GM12864 (cell line): ENCODE measurements at regions not wholly inside any gene's neighbourhood (a gene's known extent, or its start where the extent isn't known, plus 50 kb on each side); places are given as distances from the start of the nearest gene placed in this dataset.

Experiments used
- DNase-seq: peaks from one replicate; pipeline ENCODE4 v3.0.0-alpha.2; 2011; ENCODE audit warnings: low read depth
- H3K4me3 ChIP-seq: 2 replicates; pipeline ENCODE4 v1.5.1; 2011; ENCODE audit warnings: mild to moderate bottlenecking, low read depth, low read length, control low read depth
- TF ChIP-seq, protein P1 (sequence below): IDR thresholded peaks from 2 replicates; pipeline ENCODE4 v1.5.1; 2011; ENCODE audit warnings: low read depth, mild to moderate bottlenecking, moderate library complexity, low read length, control low read depth, inconsistent platforms; ENCODE audit errors: missing control alignments

DNA sequence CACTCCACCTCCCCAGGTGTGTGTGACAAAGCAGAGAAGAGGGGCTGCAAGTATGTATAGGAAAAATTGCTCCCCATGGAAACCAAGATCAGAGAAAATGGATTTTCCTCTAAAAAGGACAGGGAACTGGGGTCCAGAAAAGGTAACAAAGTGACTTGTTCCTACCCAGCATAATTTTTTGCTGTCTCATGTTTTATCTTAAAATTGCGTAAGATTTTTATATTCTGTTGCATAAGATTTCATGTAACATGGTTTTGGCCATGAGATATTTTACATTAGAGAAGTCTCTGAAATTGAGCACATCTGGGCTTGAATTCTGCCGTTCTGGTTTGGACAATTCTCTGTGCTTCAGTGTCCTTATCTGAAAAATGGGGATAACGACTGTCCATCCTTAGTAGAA, 335.7 kb upstream of the RORA start:
- no peak overlapping the region for H3K4me3 ChIP-seq
- DNase-seq: no peak
- TF ChIP-seq, protein P1, sequence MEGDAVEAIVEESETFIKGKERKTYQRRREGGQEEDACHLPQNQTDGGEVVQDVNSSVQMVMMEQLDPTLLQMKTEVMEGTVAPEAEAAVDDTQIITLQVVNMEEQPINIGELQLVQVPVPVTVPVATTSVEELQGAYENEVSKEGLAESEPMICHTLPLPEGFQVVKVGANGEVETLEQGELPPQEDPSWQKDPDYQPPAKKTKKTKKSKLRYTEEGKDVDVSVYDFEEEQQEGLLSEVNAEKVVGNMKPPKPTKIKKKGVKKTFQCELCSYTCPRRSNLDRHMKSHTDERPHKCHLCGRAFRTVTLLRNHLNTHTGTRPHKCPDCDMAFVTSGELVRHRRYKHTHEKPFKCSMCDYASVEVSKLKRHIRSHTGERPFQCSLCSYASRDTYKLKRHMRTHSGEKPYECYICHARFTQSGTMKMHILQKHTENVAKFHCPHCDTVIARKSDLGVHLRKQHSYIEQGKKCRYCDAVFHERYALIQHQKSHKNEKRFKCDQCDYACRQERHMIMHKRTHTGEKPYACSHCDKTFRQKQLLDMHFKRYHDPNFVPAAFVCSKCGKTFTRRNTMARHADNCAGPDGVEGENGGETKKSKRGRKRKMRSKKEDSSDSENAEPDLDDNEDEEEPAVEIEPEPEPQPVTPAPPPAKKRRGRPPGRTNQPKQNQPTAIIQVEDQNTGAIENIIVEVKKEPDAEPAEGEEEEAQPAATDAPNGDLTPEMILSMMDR: no peak

DNA sequence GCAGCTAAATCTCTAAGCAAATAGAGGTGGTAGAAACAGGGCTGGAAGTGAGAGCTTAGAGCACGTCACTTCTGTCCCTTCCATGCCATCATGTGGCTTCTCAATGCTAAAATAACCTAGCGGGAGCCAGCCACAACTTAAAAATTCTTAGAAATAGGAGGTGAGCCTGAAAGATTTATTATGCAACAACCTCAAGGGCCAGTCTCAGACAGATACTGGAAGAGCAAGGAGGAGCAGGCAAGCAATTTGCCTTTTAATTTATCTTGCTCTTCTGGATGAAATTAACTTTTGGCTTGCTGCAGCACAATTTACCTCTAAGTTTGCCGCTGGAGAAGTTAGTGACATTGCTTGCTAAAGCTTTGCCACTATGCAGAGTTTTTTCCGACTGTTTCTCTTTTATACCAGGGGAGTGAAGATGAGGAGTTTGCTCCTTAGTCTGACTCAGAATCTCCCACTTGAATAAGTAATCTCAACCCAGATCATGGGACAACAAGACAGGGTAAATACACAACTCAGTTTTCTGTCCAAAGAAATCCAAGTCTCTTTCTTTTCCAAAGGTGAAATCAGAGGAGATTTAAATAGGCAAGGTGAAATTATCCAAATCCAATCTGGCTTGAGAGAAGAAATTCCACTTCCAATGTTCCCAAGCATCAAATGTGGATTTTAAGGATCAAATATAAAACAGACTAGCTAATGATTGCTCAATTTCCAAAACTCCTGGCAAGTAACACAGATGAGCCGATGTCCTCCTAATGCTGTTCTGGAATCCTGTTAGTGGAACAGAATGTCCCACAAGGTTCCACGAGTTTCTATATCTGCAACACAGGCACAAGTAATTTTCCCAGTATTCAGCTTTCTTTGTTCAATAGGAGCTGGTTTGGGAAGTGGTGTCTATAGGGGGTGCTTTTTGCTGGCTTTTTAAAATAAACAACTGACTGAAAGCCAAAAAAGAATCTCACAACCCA, 329.4 kb upstream of the RORA start:
- no peak for DNase-seq
- no peak overlapping the region for H3K4me3 ChIP-seq
- TF ChIP-seq, protein P1: no peak

DNA sequence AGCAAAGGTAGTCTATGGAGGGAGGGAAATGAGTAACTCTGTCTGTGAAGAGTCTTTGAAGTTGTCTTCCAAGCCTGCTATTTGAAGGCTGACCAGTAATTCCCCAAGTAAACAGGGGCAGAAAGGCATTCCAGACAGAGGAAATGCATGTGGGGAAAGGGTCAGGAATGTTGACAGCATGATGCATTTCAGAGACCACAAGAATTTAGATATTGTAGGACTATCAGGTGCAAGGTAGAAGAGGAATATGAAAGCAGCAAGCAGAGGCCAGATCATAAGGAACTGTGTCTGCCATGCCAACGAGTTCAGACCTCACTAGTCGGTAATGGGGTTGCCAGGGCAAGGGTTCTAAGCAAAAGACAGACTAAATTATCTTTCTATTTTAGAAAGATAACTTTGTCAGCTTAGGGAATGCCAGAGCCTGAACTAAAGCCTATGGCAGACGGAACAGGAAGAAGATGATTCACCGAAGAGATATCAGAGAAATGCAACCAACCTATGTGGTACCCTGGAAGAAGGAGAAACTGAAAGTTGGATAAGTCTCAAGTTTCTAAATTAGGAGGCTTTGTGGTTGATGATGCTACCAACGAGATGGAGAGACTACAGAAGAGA, 327.0 kb upstream of the RORA start:
- H3K4me3 ChIP-seq: no peak overlapping the region
- TF ChIP-seq, protein P1: no peak
- no peak for DNase-seq

DNA sequence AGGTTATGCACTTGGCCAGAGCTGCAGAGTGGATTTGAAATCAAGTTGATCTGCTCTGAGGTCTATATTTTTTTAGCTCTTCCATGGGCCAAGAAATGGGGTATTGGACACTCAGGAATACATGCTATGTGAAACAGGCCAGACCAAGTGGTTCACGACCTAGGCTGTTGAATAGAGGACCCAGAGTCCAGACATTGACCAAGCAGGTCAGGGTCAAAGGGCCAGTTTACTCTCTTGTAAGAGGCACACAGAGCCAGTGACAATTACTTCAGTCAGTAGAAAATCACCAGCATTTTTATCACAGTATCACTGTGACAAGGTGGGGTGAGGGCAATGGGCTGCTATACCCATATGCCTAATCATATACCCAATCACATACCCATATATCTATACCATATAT, 320.6 kb upstream of the RORA start:
- TF ChIP-seq, protein P1: no peak
- no peak for DNase-seq
- H3K4me3 ChIP-seq: no peak overlapping the region

DNA sequence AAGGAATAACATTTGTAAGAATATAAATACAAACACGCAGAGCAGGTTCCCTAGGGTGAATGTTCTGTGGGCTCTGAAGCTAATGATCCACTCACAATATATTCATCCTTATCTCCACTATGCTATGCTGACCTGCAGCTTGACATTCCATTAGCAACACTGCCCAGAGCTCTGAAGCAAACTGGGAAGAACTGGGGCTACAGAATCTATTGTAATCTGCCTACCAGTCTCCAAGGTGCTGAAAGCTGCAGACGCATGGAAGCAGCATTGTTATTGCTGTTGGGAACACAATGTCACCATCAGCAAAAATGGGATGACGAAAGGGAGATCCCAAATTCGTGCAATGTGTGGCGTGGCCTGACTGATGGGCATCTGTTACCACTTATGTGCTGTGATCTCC, 316.7 kb upstream of the RORA start:
- H3K4me3 ChIP-seq: no peak overlapping the region
- no peak for DNase-seq
- TF ChIP-seq, protein P1: no peak

DNA sequence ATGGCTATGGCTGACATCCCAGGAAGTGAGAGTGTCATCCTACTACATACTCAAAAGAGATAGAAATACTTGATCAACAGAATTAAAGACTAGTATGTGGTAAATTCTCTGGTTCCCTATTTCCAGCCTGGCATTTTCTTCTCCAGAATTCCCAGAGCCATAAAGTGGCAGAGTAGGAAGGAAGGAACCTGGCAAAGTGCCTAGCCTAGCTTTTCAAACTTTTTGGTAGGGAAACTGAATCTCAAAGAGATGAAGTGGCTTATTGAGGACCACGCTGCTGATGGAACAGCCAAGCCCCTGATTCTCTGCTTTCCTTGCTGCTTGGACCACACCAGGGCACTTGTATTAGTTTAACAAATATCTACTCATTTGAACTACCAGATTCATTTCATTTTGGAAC, 312.4 kb upstream of the RORA start:
- TF ChIP-seq, protein P1: no peak
- no peak for DNase-seq

DNA sequence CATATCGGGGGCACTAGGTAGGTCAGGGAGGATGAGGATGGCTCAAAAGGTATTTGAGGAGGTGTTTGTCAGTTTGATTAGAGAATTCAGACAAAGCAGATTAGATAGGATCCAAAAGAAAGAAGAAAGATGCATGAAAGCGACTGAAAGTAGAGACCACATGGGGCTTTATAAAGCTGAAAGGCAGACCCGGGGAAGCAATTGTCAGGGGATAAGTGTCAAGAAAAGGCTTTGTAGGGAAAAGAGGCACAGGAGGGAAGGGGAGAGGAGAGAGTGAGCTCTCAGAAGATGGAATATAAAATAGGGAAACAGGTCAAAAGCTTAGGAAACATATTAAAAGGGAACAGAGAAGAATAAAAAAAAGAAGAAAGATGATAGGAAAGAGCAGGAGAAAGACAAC, 308.2 kb upstream of the RORA start:
- no peak for DNase-seq
- TF ChIP-seq, protein P1: no peak

More for the DNA sequence above, 312.4 kb upstream of the RORA start:
- H3K4me3 ChIP-seq: no peak overlapping the region

More for the DNA sequence above, 308.2 kb upstream of the RORA start:
- no peak overlapping the region for H3K4me3 ChIP-seq
